SK-N-SH treated with all-trans-retinoic acid at 6 μM for 48 hours (cell line): ENCODE measurements at regions not wholly inside any gene's neighbourhood (a gene's known extent, or its start where the extent isn't known, plus 50 kb on each side); places are given as distances from the start of the nearest gene placed in this dataset.
"Not testable (repeated sequence)": the region's sequence is repeated elsewhere in the genome, so short reads cannot be mapped to it uniquely, and the experiment has no call there.

Experiments used
- BACH2 ChIP-seq: fragments of 250-450 bp; sonication (Bioruptor Pico); IDR thresholded peaks from 2 replicates; pipeline ENCODE4 v1.9.0; 2021; ENCODE audit warnings: mild to moderate bottlenecking, borderline replicate concordance
- CREB5 ChIP-seq: fragments of 250-450 bp; sonication (Bioruptor Pico); IDR thresholded peaks from 2 replicates; pipeline ENCODE4 v1.5.1; 2020; ENCODE audit warnings: low read depth, mild to moderate bottlenecking, moderate library complexity
- OSR1 ChIP-seq: fragments of 250-450 bp; sonication (Bioruptor Pico); IDR thresholded peaks from 2 replicates; pipeline ENCODE4 v1.8.0; 2022; ENCODE audit warnings: moderate library complexity, mild to moderate bottlenecking, inconsistent platforms
- RARB ChIP-seq: fragments of 250-450 bp; sonication (Bioruptor Pico); IDR thresholded peaks from 2 replicates; pipeline ENCODE4 v1.8.0; 2021; ENCODE audit warnings: mild to moderate bottlenecking, moderate library complexity
- ZC3H10 ChIP-seq: fragments of 250-450 bp; sonication (Bioruptor Pico); IDR thresholded peaks from 2 replicates; pipeline ENCODE4 v1.5.1; 2021; ENCODE audit warnings: mild to moderate bottlenecking, moderate library complexity
- ZFP30 ChIP-seq: fragments of 450-650 bp; formaldehyde crosslinking; IDR thresholded peaks from 2 replicates; pipeline ENCODE4 v1.5.0; 2022; ENCODE audit warnings: mild to moderate bottlenecking, moderate library complexity
- ZNF70 ChIP-seq: fragments of 450-650 bp; formaldehyde crosslinking; IDR thresholded peaks from 2 replicates; pipeline ENCODE4 v1.5.0; 2020; ENCODE audit warnings: mild to moderate bottlenecking, moderate library complexity
- TF ChIP-seq, protein P1 (sequence below): fragments of 250-450 bp; sonication (Bioruptor Pico); IDR thresholded peaks from 2 replicates; pipeline ENCODE4 v1.5.0; 2020; ENCODE audit warnings: mild to moderate bottlenecking, moderate library complexity
- TF ChIP-seq, protein P2 (sequence below): fragments of 250-450 bp; sonication (Bioruptor Pico); IDR thresholded peaks from 2 replicates; pipeline ENCODE4 v1.8.0; 2021; ENCODE audit warnings: low read depth, mild to moderate bottlenecking, moderate library complexity, borderline replicate concordance
- TF ChIP-seq, protein P3 (sequence below): fragments of 250-450 bp; sonication (Bioruptor Pico); IDR thresholded peaks from 2 replicates; pipeline ENCODE4 v1.8.0; 2020; ENCODE audit warnings: mild to moderate bottlenecking, moderate library complexity, borderline replicate concordance

- TF ChIP-seq BACH2 (CRISPR knock-in tag); ZC3H10; RARB; ZFP30; OSR1 (CRISPR knock-in tag); ZNF70; CREB5 (CRISPR knock-in tag): not testable (repeated sequence)
- TF ChIP-seq, protein P1, sequence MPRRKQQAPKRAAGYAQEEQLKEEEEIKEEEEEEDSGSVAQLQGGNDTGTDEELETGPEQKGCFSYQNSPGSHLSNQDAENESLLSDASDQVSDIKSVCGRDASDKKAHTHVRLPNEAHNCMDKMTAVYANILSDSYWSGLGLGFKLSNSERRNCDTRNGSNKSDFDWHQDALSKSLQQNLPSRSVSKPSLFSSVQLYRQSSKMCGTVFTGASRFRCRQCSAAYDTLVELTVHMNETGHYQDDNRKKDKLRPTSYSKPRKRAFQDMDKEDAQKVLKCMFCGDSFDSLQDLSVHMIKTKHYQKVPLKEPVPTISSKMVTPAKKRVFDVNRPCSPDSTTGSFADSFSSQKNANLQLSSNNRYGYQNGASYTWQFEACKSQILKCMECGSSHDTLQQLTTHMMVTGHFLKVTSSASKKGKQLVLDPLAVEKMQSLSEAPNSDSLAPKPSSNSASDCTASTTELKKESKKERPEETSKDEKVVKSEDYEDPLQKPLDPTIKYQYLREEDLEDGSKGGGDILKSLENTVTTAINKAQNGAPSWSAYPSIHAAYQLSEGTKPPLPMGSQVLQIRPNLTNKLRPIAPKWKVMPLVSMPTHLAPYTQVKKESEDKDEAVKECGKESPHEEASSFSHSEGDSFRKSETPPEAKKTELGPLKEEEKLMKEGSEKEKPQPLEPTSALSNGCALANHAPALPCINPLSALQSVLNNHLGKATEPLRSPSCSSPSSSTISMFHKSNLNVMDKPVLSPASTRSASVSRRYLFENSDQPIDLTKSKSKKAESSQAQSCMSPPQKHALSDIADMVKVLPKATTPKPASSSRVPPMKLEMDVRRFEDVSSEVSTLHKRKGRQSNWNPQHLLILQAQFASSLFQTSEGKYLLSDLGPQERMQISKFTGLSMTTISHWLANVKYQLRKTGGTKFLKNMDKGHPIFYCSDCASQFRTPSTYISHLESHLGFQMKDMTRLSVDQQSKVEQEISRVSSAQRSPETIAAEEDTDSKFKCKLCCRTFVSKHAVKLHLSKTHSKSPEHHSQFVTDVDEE (CRISPR knock-in tag) = not testable (repeated sequence)
- TF ChIP-seq, protein P2, sequence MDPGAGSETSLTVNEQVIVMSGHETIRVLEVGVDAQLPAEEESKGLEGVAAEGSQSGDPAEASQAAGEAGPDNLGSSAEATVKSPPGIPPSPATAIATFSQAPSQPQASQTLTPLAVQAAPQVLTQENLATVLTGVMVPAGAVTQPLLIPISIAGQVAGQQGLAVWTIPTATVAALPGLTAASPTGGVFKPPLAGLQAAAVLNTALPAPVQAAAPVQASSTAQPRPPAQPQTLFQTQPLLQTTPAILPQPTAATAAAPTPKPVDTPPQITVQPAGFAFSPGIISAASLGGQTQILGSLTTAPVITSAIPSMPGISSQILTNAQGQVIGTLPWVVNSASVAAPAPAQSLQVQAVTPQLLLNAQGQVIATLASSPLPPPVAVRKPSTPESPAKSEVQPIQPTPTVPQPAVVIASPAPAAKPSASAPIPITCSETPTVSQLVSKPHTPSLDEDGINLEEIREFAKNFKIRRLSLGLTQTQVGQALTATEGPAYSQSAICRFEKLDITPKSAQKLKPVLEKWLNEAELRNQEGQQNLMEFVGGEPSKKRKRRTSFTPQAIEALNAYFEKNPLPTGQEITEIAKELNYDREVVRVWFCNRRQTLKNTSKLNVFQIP = not testable (repeated sequence)
- TF ChIP-seq, protein P3, sequence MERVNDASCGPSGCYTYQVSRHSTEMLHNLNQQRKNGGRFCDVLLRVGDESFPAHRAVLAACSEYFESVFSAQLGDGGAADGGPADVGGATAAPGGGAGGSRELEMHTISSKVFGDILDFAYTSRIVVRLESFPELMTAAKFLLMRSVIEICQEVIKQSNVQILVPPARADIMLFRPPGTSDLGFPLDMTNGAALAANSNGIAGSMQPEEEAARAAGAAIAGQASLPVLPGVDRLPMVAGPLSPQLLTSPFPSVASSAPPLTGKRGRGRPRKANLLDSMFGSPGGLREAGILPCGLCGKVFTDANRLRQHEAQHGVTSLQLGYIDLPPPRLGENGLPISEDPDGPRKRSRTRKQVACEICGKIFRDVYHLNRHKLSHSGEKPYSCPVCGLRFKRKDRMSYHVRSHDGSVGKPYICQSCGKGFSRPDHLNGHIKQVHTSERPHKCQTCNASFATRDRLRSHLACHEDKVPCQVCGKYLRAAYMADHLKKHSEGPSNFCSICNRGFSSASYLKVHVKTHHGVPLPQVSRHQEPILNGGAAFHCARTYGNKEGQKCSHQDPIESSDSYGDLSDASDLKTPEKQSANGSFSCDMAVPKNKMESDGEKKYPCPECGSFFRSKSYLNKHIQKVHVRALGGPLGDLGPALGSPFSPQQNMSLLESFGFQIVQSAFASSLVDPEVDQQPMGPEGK (CRISPR knock-in tag) = not testable (repeated sequence)
Observed at GRCh38 chr1:106412321-106412720, 644.2 kb upstream of the PRMT6 start.
